Endodermal cell (in vitro differentiated cells): ENCODE measurements at regions not wholly inside any gene's neighbourhood (a gene's known extent, or its start where the extent isn't known, plus 50 kb on each side); places are given as distances from the start of the nearest gene placed in this dataset.

Experiments
- DNase-seq: peaks from one replicate; pipeline ENCODE4 v3.0.0-alpha.2; 2017
- H3K27ac ChIP-seq: 2 replicates; pipeline ENCODE4 v1.5.1; 2013; ENCODE audit warnings: mild to moderate bottlenecking, low read depth, low read length, moderate library complexity
- H3K27me3 ChIP-seq: 2 replicates; pipeline ENCODE4 v1.6.1; 2013; ENCODE audit warnings: mild to moderate bottlenecking, low read length, moderate library complexity; ENCODE audit not compliant: insufficient read depth, control insufficient read depth, poor library complexity, severe bottlenecking
- H3K36me3 ChIP-seq: 2 replicates; pipeline ENCODE4 v1.7.0; 2013; ENCODE audit warnings: mild to moderate bottlenecking, low read length, moderate library complexity; ENCODE audit not compliant: control insufficient read depth, insufficient read depth
- H3K4me1 ChIP-seq: one replicate; pipeline ENCODE4 v1.7.0; 2013; ENCODE audit warnings: low read length; ENCODE audit not compliant: control insufficient read depth, insufficient read depth
- H3K4me3 ChIP-seq: 2 replicates; pipeline ENCODE4 v1.5.1; 2013; ENCODE audit warnings: mild to moderate bottlenecking, low read length, moderate library complexity
- H3K9ac ChIP-seq: 2 replicates; pipeline ENCODE4 v1.6.1; 2013; ENCODE audit warnings: mild to moderate bottlenecking, low read length, moderate library complexity; ENCODE audit not compliant: poor library complexity, severe bottlenecking; ENCODE audit errors: extremely low read depth
- H3K9me3 ChIP-seq: 2 replicates; pipeline ENCODE4 v1.6.1; 2013; ENCODE audit warnings: mild to moderate bottlenecking, low read length, moderate library complexity; ENCODE audit not compliant: control insufficient read depth
- H3K27ac Mint-ChIP-seq: 2 replicates; pipeline ENCODE4 v1.8.0; 2020; ENCODE audit warnings: mixed read lengths
- H3K27me3 Mint-ChIP-seq: 2 replicates; pipeline ENCODE4 v1.8.0; 2021; ENCODE audit warnings: mild to moderate bottlenecking, mixed read lengths; ENCODE audit not compliant: insufficient read depth
- H3K36me3 Mint-ChIP-seq: 2 replicates; pipeline ENCODE4 v1.8.0; 2020; ENCODE audit warnings: low read depth, mixed read lengths
- H3K4me1 Mint-ChIP-seq: 2 replicates; pipeline ENCODE4 v1.8.0; 2020; ENCODE audit warnings: mixed read lengths
- H3K4me3 Mint-ChIP-seq: 2 replicates; pipeline ENCODE4 v1.8.0; 2020; ENCODE audit warnings: mild to moderate bottlenecking, moderate library complexity, mixed read lengths
- H3K9me3 Mint-ChIP-seq: 2 replicates; pipeline ENCODE4 v1.8.0; 2020; ENCODE audit warnings: mild to moderate bottlenecking, mixed read lengths
- CTCF ChIP-seq: fragments of 200-600 bp; sonication (generic); conservative IDR thresholded peaks from 2 replicates; pipeline ENCODE4 v1.5.0; 2021; ENCODE audit warnings: antibody characterized with exemption, mild to moderate bottlenecking
- WGBS, 2 experiments: methylation state at CpG; one replicate each; pipeline versions ENCODE4 v1.1.5 to v1.1.7; 2013; ENCODE audit warnings: missing lambda C conversion rate in 2 of 2, mixed read lengths in 1 of 2; ENCODE audit not compliant: insufficient coverage in 1 of 2, insufficient read length in 1 of 2; 5-methylcytosine and 5-hydroxymethylcytosine counted together

- no peaks in the 10 kb centered on the region for H3K4me1 ChIP-seq
- Mint-ChIP-seq H3K27me3 (peaks cover 2% of the 10 kb centered on the region), H3K4me3 (no peak overlapping the region), H3K36me3 (no peaks in the 10 kb centered on the region), H3K4me1 (no peaks in the 10 kb centered on the region), H3K27ac (no peak overlapping the region), H3K9me3 (peaks cover 92% of the 10 kb centered on the region)
- 81 to 100% methylated on average over 4 to 8 of the region's 9 CpGs for WGBS, 2 experiments
- H3K27ac ChIP-seq = no peak overlapping the region
- H3K9me3 ChIP-seq = peaks cover 34% of the 10 kb centered on the region
- no peak overlapping the region for H3K9ac ChIP-seq
- no peak for TF ChIP-seq CTCF
- no peaks in the 10 kb centered on the region for H3K36me3 ChIP-seq
- peak overlapping the region; percentile 77 for H3K4me3 ChIP-seq
- no peaks in the 10 kb centered on the region for H3K27me3 ChIP-seq
- no peak for DNase-seq
These were observed 574.7 kb downstream of the KCNJ18 start for GRCh38 chr17:22267019-22267418.

- H3K4me1 Mint-ChIP-seq = no peaks in the 10 kb centered on the region
- no peak overlapping the region for H3K4me3 ChIP-seq
- DNase-seq = no peak
- H3K27ac Mint-ChIP-seq = no peak overlapping the region
- no peak overlapping the region for H3K27ac ChIP-seq
- H3K9ac ChIP-seq = no peak overlapping the region
- peaks cover 2% of the 10 kb centered on the region for H3K27me3 Mint-ChIP-seq
- H3K4me3 Mint-ChIP-seq = no peak overlapping the region
- no peaks in the 10 kb centered on the region for H3K4me1 ChIP-seq
- H3K9me3 Mint-ChIP-seq = peaks cover 95% of the 10 kb centered on the region
- H3K27me3 ChIP-seq = no peaks in the 10 kb centered on the region
- H3K36me3 ChIP-seq = no peaks in the 10 kb centered on the region
- H3K9me3 ChIP-seq = peaks cover 22% of the 10 kb centered on the region
- WGBS, 2 experiments = 87 to 90% methylated on average over 18 to 25 of the region's 25 CpGs
- no peaks in the 10 kb centered on the region for H3K36me3 Mint-ChIP-seq
- TF ChIP-seq CTCF = no peak
These were observed 576.0 kb downstream of the KCNJ18 start for GRCh38 chr17:22268214-22268911.

- H3K4me3 Mint-ChIP-seq = no peak overlapping the region
- no peaks in the 10 kb centered on the region for H3K4me1 ChIP-seq
- H3K9me3 ChIP-seq = peaks cover 18% of the 10 kb centered on the region
- H3K27ac ChIP-seq = no peak overlapping the region
- WGBS, 2 experiments = 86 to 92% methylated on average over 10 to 13 of the region's 13 CpGs
- H3K36me3 Mint-ChIP-seq = no peaks in the 10 kb centered on the region
- no peak overlapping the region for H3K27ac Mint-ChIP-seq
- TF ChIP-seq CTCF = no peak
- H3K9ac ChIP-seq = no peak overlapping the region
- no peaks in the 10 kb centered on the region for H3K36me3 ChIP-seq
- no peak for DNase-seq
- H3K27me3 ChIP-seq = no peaks in the 10 kb centered on the region
- peaks cover 2% of the 10 kb centered on the region for H3K27me3 Mint-ChIP-seq
- H3K4me1 Mint-ChIP-seq = no peaks in the 10 kb centered on the region
- no peak overlapping the region for H3K4me3 ChIP-seq
- H3K9me3 Mint-ChIP-seq = peaks cover 95% of the 10 kb centered on the region
These were observed 576.5 kb downstream of the KCNJ18 start for GRCh38 chr17:22268912-22269220.
